IPS-18a (cell line): ENCODE measurements at regions not wholly inside any gene's neighbourhood (a gene's known extent, or its start where the extent isn't known, plus 50 kb on each side); places are given as distances from the start of the nearest gene placed in this dataset.

Source experiments
- H3K27ac ChIP-seq: one replicate; pipeline ENCODE4 v1.5.1; 2013; ENCODE audit warnings: low read length
- H3K27me3 ChIP-seq: one replicate; pipeline ENCODE4 v1.6.1; 2013; ENCODE audit warnings: mild to moderate bottlenecking, low read length; ENCODE audit not compliant: control insufficient read depth, insufficient read depth
- H3K36me3 ChIP-seq: one replicate; pipeline ENCODE4 v1.6.1; 2013; ENCODE audit warnings: low read depth, low read length; ENCODE audit not compliant: control insufficient read depth
- H3K4me1 ChIP-seq: one replicate; pipeline ENCODE4 v1.6.1; 2013; ENCODE audit warnings: low read depth, low read length; ENCODE audit not compliant: control insufficient read depth
- H3K4me3 ChIP-seq: one replicate; pipeline ENCODE4 v1.5.1; 2013; ENCODE audit warnings: low read length
- H3K9ac ChIP-seq: one replicate; pipeline ENCODE4 v1.6.1; 2013; ENCODE audit warnings: mild to moderate bottlenecking, low read length, moderate library complexity
- H3K9me3 ChIP-seq: one replicate; pipeline ENCODE4 v1.6.1; 2013; ENCODE audit warnings: low read depth, low read length; ENCODE audit not compliant: control insufficient read depth

GRCh38 chr5:89901983-89902382, 507.6 kb downstream of the CETN3 start:
- H3K4me3 ChIP-seq: no peak overlapping the region
- H3K4me1 ChIP-seq: no peaks in the 10 kb centered on the region
- no peaks in the 10 kb centered on the region for H3K9me3 ChIP-seq
- H3K27ac ChIP-seq: no peak overlapping the region
- no peak overlapping the region for H3K9ac ChIP-seq
- H3K27me3 ChIP-seq: no peaks in the 10 kb centered on the region
- no peaks in the 10 kb centered on the region for H3K36me3 ChIP-seq

GRCh38 chr5:89901346-89901745, 508.2 kb downstream of the CETN3 start:
- no peaks in the 10 kb centered on the region for H3K36me3 ChIP-seq
- no peak overlapping the region for H3K4me3 ChIP-seq
- H3K27me3 ChIP-seq: no peaks in the 10 kb centered on the region
- H3K27ac ChIP-seq: no peak overlapping the region
- no peaks in the 10 kb centered on the region for H3K9me3 ChIP-seq
- H3K9ac ChIP-seq: no peak overlapping the region
- no peaks in the 10 kb centered on the region for H3K4me1 ChIP-seq

GRCh38 chr5:89900346-89900745, 509.2 kb downstream of the CETN3 start:
- Histone ChIP-seq H3K27me3 (no peaks in the 10 kb centered on the region), H3K27ac (no peak overlapping the region), H3K4me1 (no peaks in the 10 kb centered on the region), H3K9me3 (no peaks in the 10 kb centered on the region), H3K4me3 (no peak overlapping the region), H3K9ac (no peak overlapping the region), H3K36me3 (no peaks in the 10 kb centered on the region)

- Histone ChIP-seq H3K4me3 (no peak overlapping the region), H3K27me3 (no peaks in the 10 kb centered on the region), H3K4me1 (no peaks in the 10 kb centered on the region), H3K9ac (no peak overlapping the region), H3K27ac (no peak overlapping the region), H3K9me3 (no peaks in the 10 kb centered on the region), H3K36me3 (no peaks in the 10 kb centered on the region)
Measured at GRCh38 chr5:89899559-89899958, 510.0 kb downstream of the CETN3 start.

- Histone ChIP-seq H3K4me1 (peaks cover 6% of the 10 kb centered on the region), H3K36me3 (no peaks in the 10 kb centered on the region), H3K9ac (no peak overlapping the region), H3K27me3 (no peaks in the 10 kb centered on the region), H3K27ac (no peak overlapping the region), H3K9me3 (peaks cover 9% of the 10 kb centered on the region), H3K4me3 (no peak overlapping the region)
Measured at GRCh38 chr5:89893546-89893945, 516.0 kb downstream of the CETN3 start.

- peaks cover 6% of the 10 kb centered on the region for H3K4me1 ChIP-seq
- H3K4me3 ChIP-seq: no peak overlapping the region
- H3K36me3 ChIP-seq: no peaks in the 10 kb centered on the region
- no peaks in the 10 kb centered on the region for H3K9me3 ChIP-seq
- no peak overlapping the region for H3K9ac ChIP-seq
- no peaks in the 10 kb centered on the region for H3K27me3 ChIP-seq
- no peak overlapping the region for H3K27ac ChIP-seq
Measured at GRCh38 chr5:89885670-89886069, 523.9 kb downstream of the CETN3 start.

- Histone ChIP-seq H3K27ac (no peak overlapping the region), H3K9ac (no peak overlapping the region), H3K9me3 (no peaks in the 10 kb centered on the region), H3K4me3 (no peak overlapping the region), H3K27me3 (no peaks in the 10 kb centered on the region), H3K36me3 (no peaks in the 10 kb centered on the region), H3K4me1 (no peaks in the 10 kb centered on the region)
Measured at GRCh38 chr5:89883967-89884366, 525.6 kb downstream of the CETN3 start.

GRCh38 chr5:89878140-89879132, 531.1 kb downstream of the CETN3 start:
- H3K36me3 ChIP-seq: no peaks in the 10 kb centered on the region
- H3K4me1 ChIP-seq: no peaks in the 10 kb centered on the region
- no peaks in the 10 kb centered on the region for H3K9me3 ChIP-seq
- H3K9ac ChIP-seq: no peak overlapping the region
- no peak overlapping the region for H3K27ac ChIP-seq
- no peak overlapping the region for H3K4me3 ChIP-seq
- no peaks in the 10 kb centered on the region for H3K27me3 ChIP-seq

GRCh38 chr5:89871906-89872305, 537.6 kb downstream of the CETN3 start:
- Histone ChIP-seq H3K4me1 (peaks cover 6% of the 10 kb centered on the region), H3K27ac (no peak overlapping the region), H3K27me3 (no peaks in the 10 kb centered on the region), H3K36me3 (no peaks in the 10 kb centered on the region), H3K9me3 (no peaks in the 10 kb centered on the region), H3K9ac (no peak overlapping the region), H3K4me3 (no peak overlapping the region)

GRCh38 chr5:89869346-89869745, 540.2 kb downstream of the CETN3 start:
- Histone ChIP-seq H3K4me1 (peaks cover 6% of the 10 kb centered on the region), H3K4me3 (no peak overlapping the region), H3K36me3 (no peaks in the 10 kb centered on the region), H3K9ac (no peak overlapping the region), H3K27me3 (no peaks in the 10 kb centered on the region), H3K27ac (no peak overlapping the region), H3K9me3 (no peaks in the 10 kb centered on the region)

GRCh38 chr5:89866410-89866809, 543.1 kb downstream of the CETN3 start:
- no peaks in the 10 kb centered on the region for H3K27me3 ChIP-seq
- H3K9me3 ChIP-seq: no peaks in the 10 kb centered on the region
- H3K27ac ChIP-seq: no peak overlapping the region
- H3K9ac ChIP-seq: no peak overlapping the region
- H3K36me3 ChIP-seq: no peaks in the 10 kb centered on the region
- peaks cover 6% of the 10 kb centered on the region for H3K4me1 ChIP-seq
- H3K4me3 ChIP-seq: no peak overlapping the region

GRCh38 chr5:89864941-89865340, 544.6 kb downstream of the CETN3 start:
- Histone ChIP-seq H3K4me3 (no peak overlapping the region), H3K9ac (no peak overlapping the region), H3K27me3 (no peaks in the 10 kb centered on the region), H3K9me3 (no peaks in the 10 kb centered on the region), H3K27ac (no peak overlapping the region), H3K4me1 (no peaks in the 10 kb centered on the region), H3K36me3 (no peaks in the 10 kb centered on the region)
